GM21529 (cell line): ENCODE measurements at regions not wholly inside any gene's neighbourhood (a gene's known extent, or its start where the extent isn't known, plus 50 kb on each side); places are given as distances from the start of the nearest gene placed in this dataset.

Experiments used
- ATAC-seq: cut with Tn5 transposase; IDR thresholded peaks from one replicate; pipeline ENCODE4 v1.9.1; 2021; ENCODE audit not compliant: unreplicated experiment

GRCh38 chr10:90644165-90644564 lies 213.7 kb downstream of the HTR7 start:
- ATAC-seq = no peak

GRCh38 chr10:90650858-90651257 lies 207.0 kb downstream of the HTR7 start:
- ATAC-seq = no peak

- no peak for ATAC-seq
Measured at GRCh38 chr10:90652519-90652918, 205.3 kb downstream of the HTR7 start.

- no peak for ATAC-seq
Measured at GRCh38 chr10:90658791-90659190, 199.0 kb downstream of the HTR7 start.

- ATAC-seq = no peak
Measured at GRCh38 chr10:90665905-90666662, 191.8 kb downstream of the HTR7 start.

GRCh38 chr10:90674461-90674860 lies 183.4 kb downstream of the HTR7 start:
- ATAC-seq = no peak

- no peak for ATAC-seq
Measured at GRCh38 chr10:90674928-90675327, 182.9 kb downstream of the HTR7 start.

GRCh38 chr10:90675621-90676020 lies 182.2 kb downstream of the HTR7 start:
- ATAC-seq = no peak
